ENCODE measurements at regions not wholly inside any gene's neighbourhood (a gene's known extent, or its start where the extent isn't known, plus 50 kb on each side); places are given as distances from the start of the nearest gene placed in this dataset.

DNA sequence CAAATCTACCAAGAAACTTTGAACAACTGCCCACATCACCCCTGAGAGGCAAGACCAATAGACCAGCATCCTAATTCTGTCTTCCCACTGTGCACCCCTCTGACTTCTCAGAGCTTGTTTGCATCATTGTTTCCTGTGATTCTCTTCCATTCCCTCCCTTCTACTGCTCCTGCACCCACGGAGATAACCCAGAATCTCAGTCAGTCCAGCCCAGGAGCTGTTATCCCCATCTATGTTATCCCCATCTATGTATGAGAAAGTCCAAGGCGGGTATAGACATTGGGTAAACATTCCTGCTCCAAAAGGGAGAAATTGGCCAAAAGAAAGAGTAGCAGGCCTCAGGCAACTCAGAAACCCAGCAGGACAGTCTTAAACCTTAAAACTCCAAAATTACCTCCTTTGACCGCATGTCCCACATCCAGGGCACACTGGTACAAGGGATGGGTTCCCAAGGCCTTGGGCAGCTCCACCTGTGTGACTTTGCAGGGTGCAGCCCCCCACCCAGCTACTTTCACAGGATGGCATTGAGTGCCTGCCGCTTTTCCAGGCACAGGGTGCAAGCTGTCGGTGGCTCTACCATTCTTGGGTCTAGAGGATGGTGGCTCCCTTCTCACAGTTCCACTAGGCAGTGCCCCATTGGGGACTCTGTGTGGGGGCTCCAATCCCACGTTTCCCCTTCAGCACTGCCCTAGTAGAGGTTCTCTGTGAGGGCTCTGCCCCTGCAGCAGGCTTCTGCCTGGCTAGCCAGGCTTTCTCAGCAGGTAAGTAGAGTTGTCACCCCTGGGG, 414.8 kb downstream of the NPHP4 start:
- TF ChIP-seq EP300 (IDR thresholded peaks at IDR 0.05) (no peak), POLR2AphosphoS5 (IDR thresholded peaks at IDR 0.05) (no peak)
